ENCODE measurements at regions not wholly inside any gene's neighbourhood (a gene's known extent, or its start where the extent isn't known, plus 50 kb on each side); places are given as distances from the start of the nearest gene placed in this dataset.

- Histone ChIP-seq H3K27ac (no peak overlapping the region), H3K36me3 (no peaks in the 10 kb centered on the region), H3K9me3 (ENCODE audit: low read depth) (peaks cover 4% of the 10 kb centered on the region), H3K79me2 (ENCODE audit: low read depth) (no peaks in the 10 kb centered on the region), H3K9ac (no peak overlapping the region), H3K27me3 (no peaks in the 10 kb centered on the region), H3K4me2 (no peak overlapping the region), H3K4me1 (no peaks in the 10 kb centered on the region), H3K4me3 (no peak overlapping the region), H3F3A (ENCODE audit: low read depth) (no peaks in the 10 kb centered on the region), H2AFZ (replicated peaks) (no peak overlapping the region), H4K20me1 (ENCODE audit: low read depth) (no peaks in the 10 kb centered on the region)
- H3K27ac Mint-ChIP-seq = no peak overlapping the region
- H3K4me1 Mint-ChIP-seq = no peaks in the 10 kb centered on the region
- H3K9me3 Mint-ChIP-seq = peaks cover 16% of the 10 kb centered on the region
- DNase-seq (ENCODE audit: low spot score) = no peak
- no peak overlapping the region for H3K4me3 Mint-ChIP-seq
- peaks cover 3% of the 10 kb centered on the region for H3K36me3 Mint-ChIP-seq
- no peak for TF ChIP-seq EZH2phosphoT487 (IDR thresholded peaks at IDR 0.05)
- TF ChIP-seq CTCF (IDR thresholded peaks at IDR 0.05) = no peak
- TF ChIP-seq EZH2 (IDR thresholded peaks at IDR 0.05) = no peak
- H3K27me3 Mint-ChIP-seq (ENCODE audit: insufficient read depth, low read depth) = peaks cover 5% of the 10 kb centered on the region
Observed at GRCh38 chr18:75698861-75699260, 271.4 kb upstream of the SMIM21 start.

GRCh38 chr18:75697493-75697892 lies 270.0 kb upstream of the SMIM21 start:
- H3K27ac ChIP-seq = no peak overlapping the region
- no peak overlapping the region for H3K4me3 Mint-ChIP-seq
- H3K9me3 ChIP-seq (ENCODE audit: low read depth) = no peaks in the 10 kb centered on the region
- no peaks in the 10 kb centered on the region for H3K79me2 ChIP-seq (ENCODE audit: low read depth)
- no peaks in the 10 kb centered on the region for H3K4me1 ChIP-seq
- no peaks in the 10 kb centered on the region for H3K4me1 Mint-ChIP-seq
- peaks cover 6% of the 10 kb centered on the region for H3K9me3 Mint-ChIP-seq
- DNase-seq (ENCODE audit: low spot score) = no peak
- no peak overlapping the region for H3K4me2 ChIP-seq
- no peaks in the 10 kb centered on the region for H3K27me3 ChIP-seq
- peaks cover 5% of the 10 kb centered on the region for H3K27me3 Mint-ChIP-seq (ENCODE audit: insufficient read depth, low read depth)
- H3K4me3 ChIP-seq = no peak overlapping the region
- TF ChIP-seq EZH2 (IDR thresholded peaks at IDR 0.05) (no peak), EZH2phosphoT487 (IDR thresholded peaks at IDR 0.05) (no peak), CTCF (IDR thresholded peaks at IDR 0.05) (no peak)
- no peaks in the 10 kb centered on the region for H3F3A ChIP-seq (ENCODE audit: low read depth)
- no peaks in the 10 kb centered on the region for H4K20me1 ChIP-seq (ENCODE audit: low read depth)
- H3K9ac ChIP-seq = no peak overlapping the region
- H3K36me3 ChIP-seq = no peaks in the 10 kb centered on the region
- no peak overlapping the region for H3K27ac Mint-ChIP-seq
- H3K36me3 Mint-ChIP-seq = peaks cover 3% of the 10 kb centered on the region
- no peak overlapping the region for H2AFZ ChIP-seq (replicated peaks)

- H3K27me3 Mint-ChIP-seq (ENCODE audit: insufficient read depth, low read depth) = peaks cover 5% of the 10 kb centered on the region
- Histone ChIP-seq H3K27me3 (no peaks in the 10 kb centered on the region), H4K20me1 (ENCODE audit: low read depth) (no peaks in the 10 kb centered on the region), H3K79me2 (ENCODE audit: low read depth) (no peaks in the 10 kb centered on the region), H3K36me3 (no peaks in the 10 kb centered on the region), H3K9ac (no peak overlapping the region), H3K4me1 (no peaks in the 10 kb centered on the region), H3K9me3 (ENCODE audit: low read depth) (no peaks in the 10 kb centered on the region), H3F3A (ENCODE audit: low read depth) (no peaks in the 10 kb centered on the region), H3K27ac (no peak overlapping the region), H2AFZ (replicated peaks) (no peak overlapping the region), H3K4me2 (no peak overlapping the region), H3K4me3 (no peak overlapping the region)
- no peak overlapping the region for H3K4me3 Mint-ChIP-seq
- H3K27ac Mint-ChIP-seq = no peak overlapping the region
- no peaks in the 10 kb centered on the region for H3K36me3 Mint-ChIP-seq
- DNase-seq (ENCODE audit: low spot score) = no peak
- no peaks in the 10 kb centered on the region for H3K4me1 Mint-ChIP-seq
- no peak for TF ChIP-seq EZH2phosphoT487 (IDR thresholded peaks at IDR 0.05)
- TF ChIP-seq EZH2 (IDR thresholded peaks at IDR 0.05) = no peak
- no peak for TF ChIP-seq CTCF (IDR thresholded peaks at IDR 0.05)
- no peaks in the 10 kb centered on the region for H3K9me3 Mint-ChIP-seq
Observed at GRCh38 chr18:75696391-75696790, 268.9 kb upstream of the SMIM21 start.
